IMR-90 (cell line): ENCODE measurements at regions not wholly inside any gene's neighbourhood (a gene's known extent, or its start where the extent isn't known, plus 50 kb on each side); places are given as distances from the start of the nearest gene placed in this dataset.

Source experiments
- ATAC-seq: fragments of 200-7000 bp; cut with Tn5 transposase; 2 replicates; pipeline ENCODE4 v1.9.1; 2020; ENCODE audit warnings: low read depth, mild to moderate bottlenecking, moderate library complexity
- BruUV-seq: library from RNA; stranded (reverse); fragments of 400-500 nt; replicated peaks from 2 replicates; lab custom pipeline; 2021; lab: Mats Ljungman, UMichigan
- CTCF ChIA-PET: fragments of 300-600 bp; formaldehyde crosslinking; extraction: SDS; loops from one replicate; lab custom pipeline; 2021; ENCODE audit warnings: antibody characterized with exemption; lab: Yijun Ruan, JAX
- POLR2A ChIA-PET: fragments of 300-600 bp; sonication (Branson Sonifier 250); formaldehyde crosslinking; loops from one replicate; lab custom pipeline; 2022; ENCODE audit warnings: antibody characterized with exemption; ENCODE audit not compliant: unreplicated experiment; lab: Charles Lee
- DNase-seq: peaks from one replicate; pipeline ENCODE4 v3.0.0; 2013
- H2AFZ ChIP-seq: replicated peaks from 2 replicates; pipeline ENCODE3; 2013; ENCODE audit warnings: low read length, mild to moderate bottlenecking; ENCODE audit not compliant: poor library complexity
- H2AK5ac ChIP-seq: 2 replicates; pipeline ENCODE4 v1.6.1; 2013; ENCODE audit warnings: low read depth, low read length, inconsistent platforms
- H2AK9ac ChIP-seq: replicated peaks from 2 replicates; pipeline ENCODE3; 2013; ENCODE audit warnings: mild to moderate bottlenecking, low read depth, low read length, moderate library complexity; ENCODE audit not compliant: poor library complexity
- H2BK120ac ChIP-seq: 2 replicates; pipeline ENCODE4 v1.6.1; 2013; ENCODE audit warnings: low read depth, low read length, inconsistent platforms
- H2BK15ac ChIP-seq: 3 replicates; pipeline ENCODE4 v1.6.1; 2013; ENCODE audit warnings: low read depth, low read length, inconsistent platforms
- H2BK20ac ChIP-seq: 2 replicates; pipeline ENCODE4 v1.6.1; 2013; ENCODE audit warnings: low read depth, mild to moderate bottlenecking, inconsistent platforms, low read length, moderate library complexity
- H2BK5ac ChIP-seq: 2 replicates; pipeline ENCODE4 v1.6.1; 2013; ENCODE audit warnings: mild to moderate bottlenecking, low read depth, low read length, inconsistent platforms; ENCODE audit not compliant: poor library complexity, severe bottlenecking
- H3K14ac ChIP-seq: replicated peaks from 2 replicates; pipeline ENCODE4 v1.6.1; 2013; ENCODE audit warnings: low read depth, low read length, inconsistent platforms
- H3K18ac ChIP-seq: 2 replicates; pipeline ENCODE4 v1.6.1; 2013; ENCODE audit warnings: low read depth, low read length, control low read depth
- H3K23ac ChIP-seq: 2 replicates; pipeline ENCODE4 v1.6.1; 2013; ENCODE audit warnings: low read depth, low read length, inconsistent platforms
- H3K27ac ChIP-seq: 2 replicates; pipeline ENCODE4 v1.5.1; 2013; ENCODE audit warnings: mild to moderate bottlenecking, control low read depth, low read length; ENCODE audit not compliant: insufficient read depth
- H3K27me3 ChIP-seq: 2 replicates; pipeline ENCODE4 v1.6.1; 2013; ENCODE audit warnings: low read length; ENCODE audit not compliant: control insufficient read depth, insufficient read depth
- H3K36me3 ChIP-seq: 2 replicates; pipeline ENCODE4 v1.6.1; 2013; ENCODE audit warnings: low read length, mixed read lengths; ENCODE audit not compliant: control insufficient read depth, insufficient read depth
- H3K4ac ChIP-seq: 2 replicates; pipeline ENCODE4 v1.6.1; 2013; ENCODE audit warnings: low read depth, low read length, inconsistent platforms
- H3K4me1 ChIP-seq: 2 replicates; pipeline ENCODE4 v1.6.1; 2013; ENCODE audit warnings: low read length, mixed read lengths; ENCODE audit not compliant: control insufficient read depth, insufficient read depth
- H3K4me2 ChIP-seq: 2 replicates; pipeline ENCODE4 v1.6.1; 2013; ENCODE audit warnings: low read depth, mild to moderate bottlenecking, control low read depth, low read length, moderate library complexity
- H3K4me3 ChIP-seq: 2 replicates; pipeline ENCODE4 v1.5.1; 2013; ENCODE audit warnings: low read depth, mild to moderate bottlenecking, control low read depth, low read length, moderate library complexity; ENCODE audit not compliant: insufficient read depth
- H3K56ac ChIP-seq: 2 replicates; pipeline ENCODE4 v1.6.1; 2013; ENCODE audit warnings: low read length, inconsistent platforms; ENCODE audit not compliant: insufficient read depth; ENCODE audit errors: extremely low read depth
- H3K79me1 ChIP-seq, 2 experiments: 2 replicates each; pipeline ENCODE4 v1.6.1; 2013; ENCODE audit warnings: low read length in 2 of 2, inconsistent platforms in 1 of 2, low read depth in 1 of 2
- H3K9ac ChIP-seq: 2 replicates; pipeline ENCODE4 v1.6.1; 2013; ENCODE audit warnings: low read depth, low read length, control low read depth
- H3K9me1 ChIP-seq: 2 replicates; pipeline ENCODE4 v1.6.1; 2013; ENCODE audit warnings: low read length, inconsistent platforms; ENCODE audit not compliant: insufficient read depth
- H3K9me3 ChIP-seq: 2 replicates; pipeline ENCODE4 v1.6.1; 2013; ENCODE audit warnings: low read length; ENCODE audit not compliant: control insufficient read depth, insufficient read depth
- H4K20me1 ChIP-seq: 2 replicates; pipeline ENCODE4 v1.6.1; 2013; ENCODE audit warnings: low read length, inconsistent platforms; ENCODE audit not compliant: insufficient read depth
- H4K5ac ChIP-seq: 2 replicates; pipeline ENCODE4 v1.6.1; 2013; ENCODE audit warnings: mild to moderate bottlenecking, low read depth, low read length, control low read depth
- H4K8ac ChIP-seq, 2 experiments: 2 replicates each; pipeline ENCODE4 v1.6.1; 2013; ENCODE audit warnings: low read depth in 2 of 2, low read length in 2 of 2, control low read depth in 1 of 2, inconsistent platforms in 1 of 2
- H4K91ac ChIP-seq: 2 replicates; pipeline ENCODE4 v1.6.1; 2013; ENCODE audit warnings: low read depth, low read length, inconsistent platforms; ENCODE audit not compliant: insufficient read depth
- BHLHE40 ChIP-seq: fragments of 150-350 bp; IDR thresholded peaks from 2 replicates; pipeline ENCODE4 v1.6.1; 2016; ENCODE audit warnings: mild to moderate bottlenecking, low read depth, low read length
- CEBPB ChIP-seq: IDR thresholded peaks from 2 replicates; pipeline ENCODE4 v1.6.1; 2012; ENCODE audit warnings: low read depth, low read length, improper control_type of control experiment
- CHD1 ChIP-seq: IDR thresholded peaks from 2 replicates; pipeline ENCODE4 v1.6.1; 2012; ENCODE audit warnings: low read depth, low read length, improper control_type of control experiment
- CTCF ChIP-seq: conservative IDR thresholded peaks from 2 replicates; pipeline ENCODE4 v1.5.1; 2012; ENCODE audit warnings: mild to moderate bottlenecking, low read depth, low read length, improper control_type of control experiment
- ELK1 ChIP-seq: fragments of 150-350 bp; IDR thresholded peaks from 2 replicates; pipeline ENCODE4 v1.6.1; 2016; ENCODE audit warnings: low read depth, mild to moderate bottlenecking, low read length, moderate library complexity, borderline replicate concordance
- FOS ChIP-seq: fragments of 150-350 bp; IDR thresholded peaks from 2 replicates; pipeline ENCODE4 v1.6.1; 2016; ENCODE audit warnings: low read depth, low read length
- MAFK ChIP-seq: IDR thresholded peaks from 2 replicates; pipeline ENCODE4 v1.6.1; 2012; ENCODE audit warnings: low read depth, low read length, improper control_type of control experiment
- MAZ ChIP-seq: IDR thresholded peaks from 2 replicates; pipeline ENCODE4 v1.6.1; 2012; ENCODE audit warnings: low read depth, mild to moderate bottlenecking, low read length, improper control_type of control experiment, moderate library complexity, borderline replicate concordance
- MXI1 ChIP-seq: IDR thresholded peaks from 2 replicates; pipeline ENCODE4 v1.6.1; 2012; ENCODE audit warnings: low read depth, mild to moderate bottlenecking, low read length, moderate library complexity, borderline replicate concordance
- NFE2L2 ChIP-seq: fragments of 150-350 bp; IDR thresholded peaks from 2 replicates; pipeline ENCODE4 v1.6.1; 2016; ENCODE audit warnings: low read depth, mild to moderate bottlenecking, low read length
- POLR2A ChIP-seq: IDR thresholded peaks from 2 replicates; pipeline ENCODE4 v1.6.1; 2012; ENCODE audit warnings: mild to moderate bottlenecking, low read depth, low read length
- RAD21 ChIP-seq: IDR thresholded peaks from 2 replicates; pipeline ENCODE4 v1.6.1; 2012; ENCODE audit warnings: low read length, improper control_type of control experiment
- RCOR1 ChIP-seq: IDR thresholded peaks from 2 replicates; pipeline ENCODE4 v1.6.1; 2012; ENCODE audit warnings: mild to moderate bottlenecking, low read length, improper control_type of control experiment; ENCODE audit not compliant: insufficient replicate concordance
- RFX5 ChIP-seq: IDR thresholded peaks from 2 replicates; pipeline ENCODE4 v1.8.0; 2012; ENCODE audit warnings: low read depth, mild to moderate bottlenecking, low read length, moderate library complexity
- SMC3 ChIP-seq: fragments of 150-350 bp; IDR thresholded peaks from 2 replicates; pipeline ENCODE4 v1.6.1; 2016; ENCODE audit warnings: low read depth, mild to moderate bottlenecking, antibody characterized with exemption, low read length, moderate library complexity
- USF2 ChIP-seq: fragments of 150-350 bp; IDR thresholded peaks from 2 replicates; pipeline ENCODE4 v1.6.1; 2017; ENCODE audit warnings: mild to moderate bottlenecking, antibody characterized with exemption, low read length, low read depth
- WGBS, 2 experiments: methylation state at CpG; one replicate each; pipeline versions ENCODE4 v1.1.5 to v1.1.7; 2013; ENCODE audit warnings: missing lambda C conversion rate in 2 of 2; ENCODE audit not compliant: insufficient read length in 1 of 2; ENCODE audit errors: extremely low coverage in 2 of 2; 5-methylcytosine and 5-hydroxymethylcytosine counted together
- dilution Hi-C: fragments of 300-500 bp; cut with HindIII; formaldehyde crosslinking; loops from one replicate; pipeline ENCODE4 v1.14.3; 2018; ENCODE audit warnings: low sequenced_read_pairs; ENCODE audit not compliant: unreplicated experiment
- in situ Hi-C: fragments of 300-500 bp; cut with MboI; formaldehyde crosslinking; loops from 3 replicates; pipeline ENCODE4 v1.14.3; 2019; ENCODE audit warnings: low sequenced_read_pairs, inconsistent platforms, mixed read lengths
- intact Hi-C: fragments of 100-400 bp; cut with micrococcal nuclease; formaldehyde crosslinking; loops from 2 replicates; pipeline ENCODE4 v1.10.0; 2022

- Histone ChIP-seq H3K56ac (no peak overlapping the region), H3K4me3 (no peak overlapping the region), H3K27ac (no peak overlapping the region), H3K4ac (no peak overlapping the region), H3K14ac (no peak overlapping the region), H4K20me1 (no peaks in the 10 kb centered on the region), H2BK20ac (no peak overlapping the region), H2BK120ac (no peak overlapping the region), H3K4me2 (no peak overlapping the region), H4K5ac (no peak overlapping the region), H2AK9ac (no peak overlapping the region), H4K8ac (no peak overlapping the region), H3K4me1 (no peaks in the 10 kb centered on the region), H3K9me1 (no peaks in the 10 kb centered on the region), H2BK5ac (no peak overlapping the region), H3K18ac (no peak overlapping the region), H2BK15ac (no peak overlapping the region), H2AFZ (no peak overlapping the region), H3K79me1 (no peaks in the 10 kb centered on the region), H3K36me3 (no peaks in the 10 kb centered on the region), H4K91ac (no peak overlapping the region), H3K23ac (no peak overlapping the region), H2AK5ac (no peak overlapping the region), H3K9me3 (peaks cover 5% of the 10 kb centered on the region; the same call in 1 of the 2 replicates), H3K27me3 (no peaks in the 10 kb centered on the region), H3K9ac (no peak overlapping the region)
- TF ChIP-seq USF2 (no peak), ELK1 (no peak), MXI1 (no peak), SMC3 (no peak), RFX5 (no peak), FOS (no peak), NFE2L2 (no peak), CTCF (no peak), RAD21 (no peak), CHD1 (no peak), BHLHE40 (no peak), MAZ (no peak), POLR2A (no peak), RCOR1 (no peak), CEBPB (no peak), MAFK (no peak)
- POLR2A ChIA-PET: no interaction called here
- BruUV-seq: no TSS peak
- DNase-seq: no peak
- in situ Hi-C loops (no loop called here), intact Hi-C loops (no loop called here), dilution Hi-C loops (no loop called here)
- ATAC-seq: no peak
- 80% methylated on average over 3 of the region's 9 CpGs; no CpG with 5 or more reads in 1 of the 2 experiments for WGBS, 2 experiments
- CTCF ChIA-PET: no interaction called here
Measured at GRCh38 chr6:5837323-5837722, 169.4 kb downstream of the NRN1 start.
